Keratinocyte (primary cell): ENCODE measurements at regions not wholly inside any gene's neighbourhood (a gene's known extent, or its start where the extent isn't known, plus 50 kb on each side); places are given as distances from the start of the nearest gene placed in this dataset.

ENCODE experiments used
- DNase-seq: peaks from one replicate; pipeline ENCODE4 v3.0.0-alpha.2; 2011; ENCODE audit warnings: low read depth, missing footprints, low spot score
- FAIRE-seq: peaks from 2 replicates; lab custom pipeline; 2011; peaks lifted over from hg19 to GRCh38; lab: Jason Lieb, UNC
- H2AFZ ChIP-seq: 2 replicates; pipeline ENCODE4 v1.6.0; 2012; ENCODE audit warnings: low read length, control low read depth, inconsistent platforms; ENCODE audit not compliant: control insufficient read depth
- H3K27ac ChIP-seq: 2 replicates; pipeline ENCODE4 v1.5.1; 2011; ENCODE audit warnings: low read length; ENCODE audit not compliant: control insufficient read depth, insufficient read depth
- H3K27me3 ChIP-seq: 3 replicates; pipeline ENCODE4 v1.6.0; 2011; ENCODE audit warnings: low read length; ENCODE audit not compliant: control insufficient read depth, insufficient read depth; ENCODE audit errors: extremely low read depth
- H3K36me3 ChIP-seq, 2 experiments: 2 replicates in 1 of 2; 3 replicates in 1 of 2; pipeline ENCODE4 v1.5.1; 2011; ENCODE audit warnings: low read length in 2 of 2, mild to moderate bottlenecking in 1 of 2; ENCODE audit not compliant: control insufficient read depth in 2 of 2, insufficient read depth in 2 of 2; ENCODE audit errors: extremely low read depth in 1 of 2
- H3K4me1 ChIP-seq: 3 replicates; pipeline ENCODE4 v1.5.1; 2011; ENCODE audit warnings: low read length; ENCODE audit not compliant: control insufficient read depth, insufficient read depth; ENCODE audit errors: extremely low read depth
- H3K4me2 ChIP-seq: 3 replicates; pipeline ENCODE4 v1.6.0; 2011; ENCODE audit warnings: low read depth, low read length; ENCODE audit not compliant: control insufficient read depth, insufficient read depth; ENCODE audit errors: extremely low read depth
- H3K4me3 ChIP-seq, 3 experiments: fragments of 200-600 bp in 1 of 3; sonication (generic) in 1 of 3; 2 replicates in 2 of 3; 3 replicates in 1 of 3; pipeline ENCODE4 v1.5.1; 2011 to 2016; ENCODE audit warnings: low read length in 3 of 3, mild to moderate bottlenecking in 3 of 3, control low read depth in 2 of 3, inconsistent platforms in 1 of 3, low read depth in 1 of 3, mixed read lengths in 1 of 3, mixed run types in 1 of 3, moderate library complexity in 1 of 3; ENCODE audit not compliant: control insufficient read depth in 2 of 3, insufficient read depth in 2 of 3; ENCODE audit errors: extremely low read depth in 1 of 3
- H3K79me2 ChIP-seq: 2 replicates; pipeline ENCODE4 v1.6.0; 2012; ENCODE audit warnings: low read length; ENCODE audit not compliant: control insufficient read depth, insufficient read depth
- H3K9ac ChIP-seq: 3 replicates; pipeline ENCODE4 v1.6.0; 2011; ENCODE audit warnings: low read length; ENCODE audit not compliant: control insufficient read depth, insufficient read depth; ENCODE audit errors: extremely low read depth
- H3K9me1 ChIP-seq: 3 replicates; pipeline ENCODE4 v1.6.0; 2011; ENCODE audit warnings: low read length; ENCODE audit not compliant: control insufficient read depth, insufficient read depth; ENCODE audit errors: extremely low read depth
- H3K9me3 ChIP-seq: 2 replicates; pipeline ENCODE4 v1.5.1; 2012; ENCODE audit warnings: low read depth, low read length; ENCODE audit not compliant: control insufficient read depth
- H4K20me1 ChIP-seq: 3 replicates; pipeline ENCODE4 v1.6.0; 2011; ENCODE audit warnings: low read length; ENCODE audit not compliant: control insufficient read depth, insufficient read depth; ENCODE audit errors: extremely low read depth
- CTCF ChIP-seq, 3 experiments: IDR thresholded peaks in 1 of 3; conservative IDR thresholded peaks in 1 of 3; optimal IDR thresholded peaks in 1 of 3; 2 replicates in 2 of 3; 3 replicates in 1 of 3; pipeline versions ENCODE3 to v1.5.1; 2011; ENCODE audit warnings: low read length in 3 of 3, mild to moderate bottlenecking in 3 of 3, moderate library complexity in 2 of 3, control low read depth in 1 of 3, inconsistent platforms in 1 of 3; ENCODE audit not compliant: insufficient read depth in 2 of 3; ENCODE audit errors: extremely low read depth in 1 of 3
- EZH2 ChIP-seq: IDR thresholded peaks from one replicate; pipeline ENCODE4 v1.6.1; 2012; ENCODE audit warnings: inconsistent platforms, mild to moderate bottlenecking, low read length, moderate library complexity
- dilution Hi-C: fragments of 300-500 bp; cut with MboI; formaldehyde crosslinking; loops from one replicate; pipeline ENCODE4 v1.7.0; 2020; ENCODE audit warnings: low sequenced_read_pairs; ENCODE audit not compliant: extremely low pct_ligation_motif_present

DNA sequence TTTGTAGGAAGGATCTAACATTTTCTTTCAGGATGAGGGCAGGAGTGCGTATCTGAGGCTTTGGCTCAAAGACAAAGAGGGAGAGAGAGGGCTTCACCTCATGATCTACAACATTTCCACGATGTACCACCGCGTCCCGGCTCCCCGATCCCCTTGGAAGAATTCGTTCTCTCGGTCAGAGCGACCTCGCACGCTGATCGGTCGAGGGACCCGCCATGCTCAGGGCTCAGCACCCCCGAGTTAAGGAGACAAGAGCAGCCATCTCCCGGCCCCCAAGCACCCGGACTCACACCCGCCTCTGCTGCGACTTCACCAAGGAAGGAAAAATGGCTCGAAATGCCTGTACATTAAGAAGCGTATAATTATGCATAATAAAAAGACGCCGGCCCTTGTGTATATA lies 89.5 kb upstream of the RPL38 start:
- Histone ChIP-seq H3K36me3 (no peaks in the 10 kb centered on the region), H3K9me3 (no peaks in the 10 kb centered on the region), H3K4me1 (no peaks in the 10 kb centered on the region), H4K20me1 (no peaks in the 10 kb centered on the region), H3K9me1 (no peaks in the 10 kb centered on the region), H3K27me3 (peaks cover 3% of the 10 kb centered on the region), H3K27ac (no peak overlapping the region), H3K9ac (no peak overlapping the region), H2AFZ (no peak overlapping the region), H3K4me3 (no peak overlapping the region), H3K79me2 (no peaks in the 10 kb centered on the region), H3K4me2 (no peak overlapping the region)
- TF ChIP-seq EZH2 (no peak), CTCF (optimal IDR thresholded peaks at IDR 0.05 in 1 of 3, IDR thresholded peaks at IDR 0.05 in 1 of 3, conservative IDR thresholded peaks at IDR 0.05 in 1 of 3; ENCODE audit: extremely low read depth in 1 of 3, insufficient read depth in 2 of 3, low read length in 3 of 3) (no peak)
- dilution Hi-C loops = no loop called here
- FAIRE-seq = no peak
- no peak for DNase-seq

- H3K27ac ChIP-seq = no peak overlapping the region
- FAIRE-seq = no peak
- no peak for DNase-seq
- dilution Hi-C loops = no loop called here
- no peaks in the 10 kb centered on the region for H4K20me1 ChIP-seq
- peaks cover 3% of the 10 kb centered on the region for H3K27me3 ChIP-seq
- no peaks in the 10 kb centered on the region for H3K36me3 ChIP-seq
- no peak overlapping the region for H3K4me3 ChIP-seq
- H3K4me1 ChIP-seq = no peaks in the 10 kb centered on the region
- H3K9me1 ChIP-seq = no peaks in the 10 kb centered on the region
- no peak overlapping the region for H3K4me2 ChIP-seq
- H3K9ac ChIP-seq = no peak overlapping the region
- H3K79me2 ChIP-seq = no peaks in the 10 kb centered on the region
- H3K9me3 ChIP-seq = no peaks in the 10 kb centered on the region
- TF ChIP-seq EZH2 = no peak
- no peak for TF ChIP-seq CTCF (optimal IDR thresholded peaks at IDR 0.05 in 1 of 3, IDR thresholded peaks at IDR 0.05 in 1 of 3, conservative IDR thresholded peaks at IDR 0.05 in 1 of 3; ENCODE audit: extremely low read depth in 1 of 3, insufficient read depth in 2 of 3, low read length in 3 of 3)
- no peak overlapping the region for H2AFZ ChIP-seq
These were observed 88.5 kb upstream of the RPL38 start for GRCh38 chr17:74114881-74115470.
